ENCODE measurements at regions not wholly inside any gene's neighbourhood (a gene's known extent, or its start where the extent isn't known, plus 50 kb on each side); places are given as distances from the start of the nearest gene placed in this dataset.

GRCh38 chr2:105655244-105655643 lies 89.5 kb upstream of the NCK2 start:
- H3K4me3 ChIP-seq (ENCODE audit: low read length in 2 of 2): no peak overlapping the region
- no peaks in the 10 kb centered on the region for H3K27me3 ChIP-seq (ENCODE audit: control insufficient read depth in 2 of 2, insufficient read depth in 1 of 2, low read length in 1 of 2)
- DNase-seq (ENCODE audit: low read depth in 6 of 9, low spot score in 9 of 9): no peak
- H3K36me3 ChIP-seq (ENCODE audit: control insufficient read depth in 2 of 2, insufficient read depth in 2 of 2, low read length in 1 of 2): no peaks in the 10 kb centered on the region
- H3K9me3 ChIP-seq (ENCODE audit: control insufficient read depth in 2 of 2, insufficient read depth in 1 of 2, low read length in 1 of 2): no peaks in the 10 kb centered on the region
- no peaks in the 10 kb centered on the region for H3K4me1 ChIP-seq (ENCODE audit: control insufficient read depth in 2 of 2, insufficient read depth in 2 of 2, low read length in 2 of 2)
- no peak overlapping the region for H3K27ac ChIP-seq (ENCODE audit: low read depth in 1 of 2, low read length in 1 of 2)

GRCh38 chr2:105654474-105655004 lies 90.2 kb upstream of the NCK2 start:
- Histone ChIP-seq H3K36me3 (ENCODE audit: control insufficient read depth in 2 of 2, insufficient read depth in 2 of 2, low read length in 1 of 2) (no peaks in the 10 kb centered on the region), H3K4me3 (ENCODE audit: low read length in 2 of 2) (no peak overlapping the region), H3K9me3 (ENCODE audit: control insufficient read depth in 2 of 2, insufficient read depth in 1 of 2, low read length in 1 of 2) (no peaks in the 10 kb centered on the region), H3K27me3 (ENCODE audit: control insufficient read depth in 2 of 2, insufficient read depth in 1 of 2, low read length in 1 of 2) (no peaks in the 10 kb centered on the region), H3K27ac (ENCODE audit: low read depth in 1 of 2, low read length in 1 of 2) (no peak overlapping the region), H3K4me1 (ENCODE audit: control insufficient read depth in 2 of 2, insufficient read depth in 2 of 2, low read length in 2 of 2) (no peaks in the 10 kb centered on the region)
- DNase-seq (ENCODE audit: low read depth in 6 of 9, low spot score in 9 of 9): no peak
- 92% methylated on average over 2 of the region's 2 CpGs for WGBS

- no peak for DNase-seq (ENCODE audit: low read depth in 6 of 9, low spot score in 9 of 9)
- Histone ChIP-seq H3K4me1 (ENCODE audit: control insufficient read depth in 2 of 2, insufficient read depth in 2 of 2, low read length in 2 of 2) (no peaks in the 10 kb centered on the region), H3K27me3 (ENCODE audit: control insufficient read depth in 2 of 2, insufficient read depth in 1 of 2, low read length in 1 of 2) (no peaks in the 10 kb centered on the region), H3K4me3 (ENCODE audit: low read length in 2 of 2) (no peak overlapping the region), H3K9me3 (ENCODE audit: control insufficient read depth in 2 of 2, insufficient read depth in 1 of 2, low read length in 1 of 2) (no peaks in the 10 kb centered on the region), H3K36me3 (ENCODE audit: control insufficient read depth in 2 of 2, insufficient read depth in 2 of 2, low read length in 1 of 2) (no peaks in the 10 kb centered on the region), H3K27ac (ENCODE audit: low read depth in 1 of 2, low read length in 1 of 2) (no peak overlapping the region)
Observed at GRCh38 chr2:105653302-105653701, 91.4 kb upstream of the NCK2 start.

GRCh38 chr2:105652014-105652796 lies 92.5 kb upstream of the NCK2 start:
- H3K4me3 ChIP-seq (ENCODE audit: low read length in 2 of 2): no peak overlapping the region
- WGBS: 98% methylated on average over 13 of the region's 13 CpGs
- DNase-seq (ENCODE audit: low read depth in 6 of 9, low spot score in 9 of 9): no peak
- no peaks in the 10 kb centered on the region for H3K9me3 ChIP-seq (ENCODE audit: control insufficient read depth in 2 of 2, insufficient read depth in 1 of 2, low read length in 1 of 2)
- H3K4me1 ChIP-seq (ENCODE audit: control insufficient read depth in 2 of 2, insufficient read depth in 2 of 2, low read length in 2 of 2): no peaks in the 10 kb centered on the region
- no peaks in the 10 kb centered on the region for H3K36me3 ChIP-seq (ENCODE audit: control insufficient read depth in 2 of 2, insufficient read depth in 2 of 2, low read length in 1 of 2)
- H3K27me3 ChIP-seq (ENCODE audit: control insufficient read depth in 2 of 2, insufficient read depth in 1 of 2, low read length in 1 of 2): no peaks in the 10 kb centered on the region
- H3K27ac ChIP-seq (ENCODE audit: low read depth in 1 of 2, low read length in 1 of 2): no peak overlapping the region

GRCh38 chr2:105649534-105649933 lies 95.2 kb upstream of the NCK2 start:
- Histone ChIP-seq H3K27ac (ENCODE audit: low read depth in 1 of 2, low read length in 1 of 2) (no peak overlapping the region), H3K4me1 (ENCODE audit: control insufficient read depth in 2 of 2, insufficient read depth in 2 of 2, low read length in 2 of 2) (no peaks in the 10 kb centered on the region), H3K4me3 (ENCODE audit: low read length in 2 of 2) (no peak overlapping the region), H3K9me3 (ENCODE audit: control insufficient read depth in 2 of 2, insufficient read depth in 1 of 2, low read length in 1 of 2) (no peaks in the 10 kb centered on the region), H3K36me3 (ENCODE audit: control insufficient read depth in 2 of 2, insufficient read depth in 2 of 2, low read length in 1 of 2) (no peaks in the 10 kb centered on the region), H3K27me3 (ENCODE audit: control insufficient read depth in 2 of 2, insufficient read depth in 1 of 2, low read length in 1 of 2) (peaks cover 0 to 8% of the 10 kb centered on the region in 2 donors)
- 75% methylated on average over 2 of the region's 2 CpGs for WGBS
- DNase-seq (ENCODE audit: low read depth in 6 of 9, low spot score in 9 of 9): no peak

GRCh38 chr2:105647731-105648130 lies 97.0 kb upstream of the NCK2 start:
- Histone ChIP-seq H3K27me3 (ENCODE audit: control insufficient read depth in 2 of 2, insufficient read depth in 1 of 2, low read length in 1 of 2) (peaks cover 0 to 11% of the 10 kb centered on the region in 2 donors), H3K4me3 (ENCODE audit: low read length in 2 of 2) (no peak overlapping the region), H3K4me1 (ENCODE audit: control insufficient read depth in 2 of 2, insufficient read depth in 2 of 2, low read length in 2 of 2) (no peaks in the 10 kb centered on the region), H3K36me3 (ENCODE audit: control insufficient read depth in 2 of 2, insufficient read depth in 2 of 2, low read length in 1 of 2) (no peaks in the 10 kb centered on the region), H3K9me3 (ENCODE audit: control insufficient read depth in 2 of 2, insufficient read depth in 1 of 2, low read length in 1 of 2) (no peaks in the 10 kb centered on the region), H3K27ac (ENCODE audit: low read depth in 1 of 2, low read length in 1 of 2) (no peak overlapping the region)
- 81% methylated on average over 4 of the region's 4 CpGs for WGBS
- DNase-seq (ENCODE audit: low read depth in 6 of 9, low spot score in 9 of 9): no peak

GRCh38 chr2:105646774-105647076 lies 98.0 kb upstream of the NCK2 start:
- H3K36me3 ChIP-seq (ENCODE audit: control insufficient read depth in 2 of 2, insufficient read depth in 2 of 2, low read length in 1 of 2): no peaks in the 10 kb centered on the region
- H3K4me3 ChIP-seq (ENCODE audit: low read length in 2 of 2): no peak overlapping the region
- H3K27me3 ChIP-seq (ENCODE audit: control insufficient read depth in 2 of 2, insufficient read depth in 1 of 2, low read length in 1 of 2): peaks cover 0 to 11% of the 10 kb centered on the region in 2 donors
- 93% methylated on average over 4 of the region's 4 CpGs for WGBS
- DNase-seq (ENCODE audit: low read depth in 6 of 9, low spot score in 9 of 9): no peak
- no peaks in the 10 kb centered on the region for H3K4me1 ChIP-seq (ENCODE audit: control insufficient read depth in 2 of 2, insufficient read depth in 2 of 2, low read length in 2 of 2)
- no peak overlapping the region for H3K27ac ChIP-seq (ENCODE audit: low read depth in 1 of 2, low read length in 1 of 2)
- H3K9me3 ChIP-seq (ENCODE audit: control insufficient read depth in 2 of 2, insufficient read depth in 1 of 2, low read length in 1 of 2): no peaks in the 10 kb centered on the region

- Histone ChIP-seq H3K27ac (ENCODE audit: low read depth in 1 of 2, low read length in 1 of 2) (no peak overlapping the region), H3K36me3 (ENCODE audit: control insufficient read depth in 2 of 2, insufficient read depth in 2 of 2, low read length in 1 of 2) (no peaks in the 10 kb centered on the region), H3K4me3 (ENCODE audit: low read length in 2 of 2) (no peak overlapping the region), H3K27me3 (ENCODE audit: control insufficient read depth in 2 of 2, insufficient read depth in 1 of 2, low read length in 1 of 2) (peaks cover 0 to 11% of the 10 kb centered on the region in 2 donors), H3K9me3 (ENCODE audit: control insufficient read depth in 2 of 2, insufficient read depth in 1 of 2, low read length in 1 of 2) (no peaks in the 10 kb centered on the region), H3K4me1 (ENCODE audit: control insufficient read depth in 2 of 2, insufficient read depth in 2 of 2, low read length in 2 of 2) (no peaks in the 10 kb centered on the region)
- no peak for DNase-seq (ENCODE audit: low read depth in 6 of 9, low spot score in 9 of 9)
- WGBS: 85% methylated on average over 8 of the region's 8 CpGs
Observed at GRCh38 chr2:105645938-105646773, 98.6 kb upstream of the NCK2 start.

All from thymus (tissue), 11 donors.